ENCODE measurements at regions not wholly inside any gene's neighbourhood (a gene's known extent, or its start where the extent isn't known, plus 50 kb on each side); places are given as distances from the start of the nearest gene placed in this dataset.

- DNase-seq: no peak
- intact Hi-C loops (cut with DNase I): no loop called here
- no peak for TF ChIP-seq CTCF (IDR thresholded peaks at IDR 0.05)
- TF ChIP-seq POLR2A (IDR thresholded peaks at IDR 0.05): no peak
- no peak overlapping the region for H3K27ac ChIP-seq
- ATAC-seq: no peak
- H3K9me3 ChIP-seq: no peaks in the 10 kb centered on the region
- no peak overlapping the region for H3K4me3 ChIP-seq
- no peaks in the 10 kb centered on the region for H3K36me3 ChIP-seq
- H3K4me1 ChIP-seq: no peaks in the 10 kb centered on the region
- no peaks in the 10 kb centered on the region for H3K27me3 ChIP-seq
Measured at GRCh38 chr10:61356354-61356753, 96.8 kb downstream of the TMEM26 start.

- DNase-seq (no peak), ATAC-seq (no peak)
- intact Hi-C loops (cut with DNase I): no loop called here
- no peaks in the 10 kb centered on the region for H3K36me3 ChIP-seq
- no peak overlapping the region for H3K27ac ChIP-seq
- H3K4me3 ChIP-seq: no peak overlapping the region
- WGBS (ENCODE audit: insufficient coverage, low coverage, low lambda C conversion rate, missing lambda C conversion rate): 90% methylated on average over 1 of the region's 1 CpG
- H3K4me1 ChIP-seq: no peaks in the 10 kb centered on the region
- TF ChIP-seq POLR2A (IDR thresholded peaks at IDR 0.05) (no peak), CTCF (IDR thresholded peaks at IDR 0.05) (no peak)
- no peaks in the 10 kb centered on the region for H3K9me3 ChIP-seq
- no peaks in the 10 kb centered on the region for H3K27me3 ChIP-seq
Measured at GRCh38 chr10:61355211-61355610, 98.0 kb downstream of the TMEM26 start.

- no peaks in the 10 kb centered on the region for H3K27me3 ChIP-seq
- no peak for TF ChIP-seq CTCF (IDR thresholded peaks at IDR 0.05)
- DNase-seq (no peak), ATAC-seq (no peak)
- intact Hi-C loops (cut with DNase I): no loop called here
- H3K27ac ChIP-seq: no peak overlapping the region
- WGBS (ENCODE audit: insufficient coverage, low coverage, low lambda C conversion rate, missing lambda C conversion rate): 42% methylated on average over 2 of the region's 2 CpGs
- no peak overlapping the region for H3K4me3 ChIP-seq
- no peaks in the 10 kb centered on the region for H3K9me3 ChIP-seq
- H3K4me1 ChIP-seq: no peaks in the 10 kb centered on the region
- H3K36me3 ChIP-seq: no peaks in the 10 kb centered on the region
Measured at GRCh38 chr10:61354401-61354975, 98.7 kb downstream of the TMEM26 start.

- H3K4me1 ChIP-seq: no peaks in the 10 kb centered on the region
- ATAC-seq (no peak), DNase-seq (no peak)
- H3K27me3 ChIP-seq: no peaks in the 10 kb centered on the region
- no peak for TF ChIP-seq POLR2A (IDR thresholded peaks at IDR 0.05)
- TF ChIP-seq CTCF (IDR thresholded peaks at IDR 0.05): no peak
- intact Hi-C loops (cut with DNase I): no loop called here
- 69% methylated on average over 1 of the region's 1 CpG for WGBS (ENCODE audit: insufficient coverage, low coverage, low lambda C conversion rate, missing lambda C conversion rate)
- no peak overlapping the region for H3K27ac ChIP-seq
- no peak overlapping the region for H3K4me3 ChIP-seq
- H3K9me3 ChIP-seq: no peaks in the 10 kb centered on the region
- no peaks in the 10 kb centered on the region for H3K36me3 ChIP-seq
Measured at GRCh38 chr10:61350794-61351193, 102.4 kb downstream of the TMEM26 start.

- TF ChIP-seq POLR2A (IDR thresholded peaks at IDR 0.05) (no peak), CTCF (IDR thresholded peaks at IDR 0.05) (no peak)
- intact Hi-C loops (cut with DNase I): no loop called here
- DNase-seq (no peak), ATAC-seq (no peak)
- Histone ChIP-seq H3K9me3 (no peaks in the 10 kb centered on the region), H3K4me1 (no peaks in the 10 kb centered on the region), H3K4me3 (no peak overlapping the region), H3K27ac (no peak overlapping the region), H3K36me3 (no peaks in the 10 kb centered on the region), H3K27me3 (no peaks in the 10 kb centered on the region)
- WGBS (ENCODE audit: insufficient coverage, low coverage, low lambda C conversion rate, missing lambda C conversion rate): 0% methylated on average over 1 of the region's 1 CpG
Measured at GRCh38 chr10:61350068-61350467, 103.1 kb downstream of the TMEM26 start.

All from right lobe of liver (tissue), 6 donors.